HEK293 (cell line): ENCODE measurements at regions not wholly inside any gene's neighbourhood (a gene's known extent, or its start where the extent isn't known, plus 50 kb on each side); places are given as distances from the start of the nearest gene placed in this dataset.

Experiments used
- CTCF ChIA-PET: fragments of 350-600 bp; formaldehyde crosslinking; extraction: SDS; loops from one replicate; lab custom pipeline; 2021; ENCODE audit warnings: antibody characterized with exemption; lab: Yijun Ruan, JAX
- POLR2A ChIA-PET: fragments of 300-600 bp; formaldehyde crosslinking; extraction: SDS; loops from one replicate; lab custom pipeline; 2020; ENCODE audit warnings: antibody characterized with exemption, inconsistent platforms; lab: Yijun Ruan, JAX
- H3K27ac ChIP-seq: fragments of 200-500 bp; sonication (Bioruptor generic); 2 replicates; pipeline ENCODE4 v1.5.1; 2014; ENCODE audit warnings: low read depth, low read length, control low read depth, inconsistent platforms; ENCODE audit errors: extremely low read depth
- H3K36me3 ChIP-seq, 2 experiments: fragments of 200-500 bp in 1 of 2; sonication (Bioruptor generic) in 1 of 2; 1 replicate in 1 of 2; 2 replicates in 1 of 2; pipeline ENCODE4 v1.5.1; 2014 to 2017; ENCODE audit warnings: inconsistent platforms in 2 of 2, low read length in 2 of 2; ENCODE audit not compliant: control insufficient read depth in 2 of 2, insufficient read depth in 1 of 2
- H3K4me1 ChIP-seq: fragments of 200-500 bp; sonication (Bioruptor generic); 2 replicates; pipeline ENCODE4 v1.5.1; 2014; ENCODE audit warnings: mild to moderate bottlenecking, low read length, inconsistent platforms; ENCODE audit not compliant: control insufficient read depth, insufficient read depth
- H3K4me3 ChIP-seq: 2 replicates; pipeline ENCODE4 v1.5.1; 2011; ENCODE audit warnings: low read depth, mild to moderate bottlenecking, control low read depth, low read length, moderate library complexity
- H3K9me3 ChIP-seq: fragments of 200-500 bp; sonication (Bioruptor generic); 2 replicates; pipeline ENCODE4 v1.5.1; 2014; ENCODE audit warnings: low read depth, low read length, inconsistent platforms; ENCODE audit not compliant: control insufficient read depth, insufficient read depth
- BCL11B ChIP-seq: fragments of 450-650 bp; formaldehyde crosslinking; IDR thresholded peaks from 2 replicates; pipeline ENCODE4 v1.5.1; 2016; ENCODE audit warnings: low read depth, missing biosample characterization, missing genetic modification characterization
- GFI1B ChIP-seq: fragments of 450-650 bp; formaldehyde crosslinking; IDR thresholded peaks from 2 replicates; pipeline ENCODE4 v1.5.1; 2016; ENCODE audit warnings: missing biosample characterization, missing genetic modification characterization
- GLI2 ChIP-seq: fragments of 450-650 bp; formaldehyde crosslinking; IDR thresholded peaks from 2 replicates; pipeline ENCODE4; 2017; ENCODE audit warnings: missing biosample characterization, missing genetic modification characterization, low read depth, borderline replicate concordance
- RBAK ChIP-seq: fragments of 450-650 bp; formaldehyde crosslinking; IDR thresholded peaks from 2 replicates; pipeline ENCODE4 v1.5.1; 2016; ENCODE audit warnings: missing biosample characterization, missing genetic modification characterization
- SCRT1 ChIP-seq: fragments of 450-650 bp; formaldehyde crosslinking; IDR thresholded peaks from 2 replicates; pipeline ENCODE4 v1.5.1; 2016; ENCODE audit warnings: missing biosample characterization, missing genetic modification characterization, borderline replicate concordance
- SP3 ChIP-seq: fragments of 450-650 bp; formaldehyde crosslinking; IDR thresholded peaks from 2 replicates; pipeline ENCODE4 v1.5.1; 2016; ENCODE audit warnings: missing biosample characterization, missing genetic modification characterization
- TRIM28 ChIP-seq: IDR thresholded peaks from 2 replicates; pipeline ENCODE4 v1.6.1; 2011; ENCODE audit warnings: low read length, control low read depth, borderline replicate concordance
- ZFP69B ChIP-seq: fragments of 450-650 bp; formaldehyde crosslinking; IDR thresholded peaks from 2 replicates; pipeline ENCODE4 v1.5.1; 2016; ENCODE audit warnings: missing biosample characterization, missing genetic modification characterization
- ZNF121 ChIP-seq: fragments of 450-650 bp; formaldehyde crosslinking; IDR thresholded peaks from 2 replicates; pipeline ENCODE4 v1.5.1; 2016; ENCODE audit warnings: missing biosample characterization, missing genetic modification characterization
- ZNF146 ChIP-seq: fragments of 450-650 bp; formaldehyde crosslinking; IDR thresholded peaks from 2 replicates; pipeline ENCODE4 v1.5.1; 2016; ENCODE audit warnings: missing biosample characterization, missing genetic modification characterization
- ZNF248 ChIP-seq: fragments of 450-650 bp; formaldehyde crosslinking; IDR thresholded peaks from 2 replicates; pipeline ENCODE4 v1.5.1; 2017; ENCODE audit warnings: missing biosample characterization, missing genetic modification characterization
- ZNF350 ChIP-seq: fragments of 450-650 bp; formaldehyde crosslinking; IDR thresholded peaks from 2 replicates; pipeline ENCODE4 v1.5.0; 2017; ENCODE audit warnings: missing biosample characterization, mild to moderate bottlenecking, missing genetic modification characterization
- ZNF558 ChIP-seq: fragments of 450-650 bp; formaldehyde crosslinking; IDR thresholded peaks from 2 replicates; pipeline ENCODE4 v1.5.1; 2016; ENCODE audit warnings: missing biosample characterization, missing genetic modification characterization
- ZNF624 ChIP-seq: fragments of 450-650 bp; formaldehyde crosslinking; IDR thresholded peaks from 2 replicates; pipeline ENCODE4 v1.5.1; 2017; ENCODE audit warnings: missing biosample characterization, missing genetic modification characterization
- ZNF776 ChIP-seq: fragments of 450-650 bp; formaldehyde crosslinking; IDR thresholded peaks from 2 replicates; pipeline ENCODE4 v1.5.0; 2017; ENCODE audit warnings: missing biosample characterization, missing genetic modification characterization, borderline replicate concordance
- TF ChIP-seq, protein P1 (sequence below): fragments of 450-650 bp; formaldehyde crosslinking; IDR thresholded peaks from 2 replicates; pipeline ENCODE4 v1.5.0; 2017; ENCODE audit warnings: missing biosample characterization, missing genetic modification characterization, borderline replicate concordance
- TF ChIP-seq, protein P2 (sequence below): fragments of 450-650 bp; formaldehyde crosslinking; IDR thresholded peaks from 2 replicates; pipeline ENCODE4 v1.5.1; 2017; ENCODE audit warnings: missing biosample characterization, missing genetic modification characterization
- TF ChIP-seq, protein P3 (sequence below): fragments of 450-650 bp; formaldehyde crosslinking; conservative IDR thresholded peaks from 2 replicates; pipeline ENCODE4 v1.5.1; 2016; ENCODE audit warnings: low read depth, missing biosample characterization, missing genetic modification characterization
- TF ChIP-seq, protein P4 (sequence below): fragments of 450-650 bp; formaldehyde crosslinking; IDR thresholded peaks from 2 replicates; pipeline ENCODE4 v1.5.1; 2017; ENCODE audit warnings: missing biosample characterization, missing genetic modification characterization
- TF ChIP-seq, protein P5 (sequence below): sonication (generic); formaldehyde crosslinking; IDR thresholded peaks from 2 replicates; pipeline ENCODE4 v1.8.1; 2022; ENCODE audit warnings: mild to moderate bottlenecking, moderate library complexity, missing genetic modification reagents
- TF ChIP-seq, protein P6 (sequence below): fragments of 450-650 bp; formaldehyde crosslinking; IDR thresholded peaks from 2 replicates; pipeline ENCODE4 v1.5.1; 2017; ENCODE audit warnings: missing biosample characterization, missing genetic modification characterization
- TF ChIP-seq, protein P7 (sequence below): fragments of 450-650 bp; IDR thresholded peaks from 2 replicates; pipeline ENCODE4 v1.5.1; 2018; ENCODE audit warnings: missing biosample characterization, mild to moderate bottlenecking, missing genetic modification characterization
- TF ChIP-seq, protein P8 (sequence below): fragments of 450-650 bp; formaldehyde crosslinking; IDR thresholded peaks from 2 replicates; pipeline ENCODE4 v1.5.1; 2016; ENCODE audit warnings: missing biosample characterization, missing genetic modification characterization

DNA sequence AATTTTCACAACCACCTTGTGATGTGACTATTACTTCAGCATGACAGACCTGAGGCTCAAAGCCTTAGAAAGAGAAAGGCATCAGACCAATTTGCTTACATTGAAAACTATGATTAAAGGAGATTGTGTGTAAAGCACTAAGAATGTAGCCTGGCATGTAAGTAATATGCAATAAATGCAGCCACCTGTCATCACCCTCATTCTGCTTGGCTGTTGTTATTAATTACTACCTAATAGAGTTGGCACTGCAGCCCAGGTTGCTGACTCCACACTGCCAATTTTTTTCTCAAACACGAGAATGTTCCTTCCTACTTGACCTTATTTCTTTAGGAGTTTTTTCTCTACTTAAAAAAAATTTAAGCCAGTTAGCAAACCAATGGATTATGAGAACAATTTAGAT, 61.2 kb upstream of the NPVF start:
- TF ChIP-seq, protein P1, sequence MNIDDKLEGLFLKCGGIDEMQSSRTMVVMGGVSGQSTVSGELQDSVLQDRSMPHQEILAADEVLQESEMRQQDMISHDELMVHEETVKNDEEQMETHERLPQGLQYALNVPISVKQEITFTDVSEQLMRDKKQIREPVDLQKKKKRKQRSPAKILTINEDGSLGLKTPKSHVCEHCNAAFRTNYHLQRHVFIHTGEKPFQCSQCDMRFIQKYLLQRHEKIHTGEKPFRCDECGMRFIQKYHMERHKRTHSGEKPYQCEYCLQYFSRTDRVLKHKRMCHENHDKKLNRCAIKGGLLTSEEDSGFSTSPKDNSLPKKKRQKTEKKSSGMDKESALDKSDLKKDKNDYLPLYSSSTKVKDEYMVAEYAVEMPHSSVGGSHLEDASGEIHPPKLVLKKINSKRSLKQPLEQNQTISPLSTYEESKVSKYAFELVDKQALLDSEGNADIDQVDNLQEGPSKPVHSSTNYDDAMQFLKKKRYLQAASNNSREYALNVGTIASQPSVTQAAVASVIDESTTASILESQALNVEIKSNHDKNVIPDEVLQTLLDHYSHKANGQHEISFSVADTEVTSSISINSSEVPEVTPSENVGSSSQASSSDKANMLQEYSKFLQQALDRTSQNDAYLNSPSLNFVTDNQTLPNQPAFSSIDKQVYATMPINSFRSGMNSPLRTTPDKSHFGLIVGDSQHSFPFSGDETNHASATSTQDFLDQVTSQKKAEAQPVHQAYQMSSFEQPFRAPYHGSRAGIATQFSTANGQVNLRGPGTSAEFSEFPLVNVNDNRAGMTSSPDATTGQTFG (tag by site-specific recombination): no peak
- TF ChIP-seq SP3: no peak
- TF ChIP-seq, protein P2, sequence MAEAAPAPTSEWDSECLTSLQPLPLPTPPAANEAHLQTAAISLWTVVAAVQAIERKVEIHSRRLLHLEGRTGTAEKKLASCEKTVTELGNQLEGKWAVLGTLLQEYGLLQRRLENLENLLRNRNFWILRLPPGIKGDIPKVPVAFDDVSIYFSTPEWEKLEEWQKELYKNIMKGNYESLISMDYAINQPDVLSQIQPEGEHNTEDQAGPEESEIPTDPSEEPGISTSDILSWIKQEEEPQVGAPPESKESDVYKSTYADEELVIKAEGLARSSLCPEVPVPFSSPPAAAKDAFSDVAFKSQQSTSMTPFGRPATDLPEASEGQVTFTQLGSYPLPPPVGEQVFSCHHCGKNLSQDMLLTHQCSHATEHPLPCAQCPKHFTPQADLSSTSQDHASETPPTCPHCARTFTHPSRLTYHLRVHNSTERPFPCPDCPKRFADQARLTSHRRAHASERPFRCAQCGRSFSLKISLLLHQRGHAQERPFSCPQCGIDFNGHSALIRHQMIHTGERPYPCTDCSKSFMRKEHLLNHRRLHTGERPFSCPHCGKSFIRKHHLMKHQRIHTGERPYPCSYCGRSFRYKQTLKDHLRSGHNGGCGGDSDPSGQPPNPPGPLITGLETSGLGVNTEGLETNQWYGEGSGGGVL (tag by site-specific recombination): no peak
- TF ChIP-seq, protein P3, sequence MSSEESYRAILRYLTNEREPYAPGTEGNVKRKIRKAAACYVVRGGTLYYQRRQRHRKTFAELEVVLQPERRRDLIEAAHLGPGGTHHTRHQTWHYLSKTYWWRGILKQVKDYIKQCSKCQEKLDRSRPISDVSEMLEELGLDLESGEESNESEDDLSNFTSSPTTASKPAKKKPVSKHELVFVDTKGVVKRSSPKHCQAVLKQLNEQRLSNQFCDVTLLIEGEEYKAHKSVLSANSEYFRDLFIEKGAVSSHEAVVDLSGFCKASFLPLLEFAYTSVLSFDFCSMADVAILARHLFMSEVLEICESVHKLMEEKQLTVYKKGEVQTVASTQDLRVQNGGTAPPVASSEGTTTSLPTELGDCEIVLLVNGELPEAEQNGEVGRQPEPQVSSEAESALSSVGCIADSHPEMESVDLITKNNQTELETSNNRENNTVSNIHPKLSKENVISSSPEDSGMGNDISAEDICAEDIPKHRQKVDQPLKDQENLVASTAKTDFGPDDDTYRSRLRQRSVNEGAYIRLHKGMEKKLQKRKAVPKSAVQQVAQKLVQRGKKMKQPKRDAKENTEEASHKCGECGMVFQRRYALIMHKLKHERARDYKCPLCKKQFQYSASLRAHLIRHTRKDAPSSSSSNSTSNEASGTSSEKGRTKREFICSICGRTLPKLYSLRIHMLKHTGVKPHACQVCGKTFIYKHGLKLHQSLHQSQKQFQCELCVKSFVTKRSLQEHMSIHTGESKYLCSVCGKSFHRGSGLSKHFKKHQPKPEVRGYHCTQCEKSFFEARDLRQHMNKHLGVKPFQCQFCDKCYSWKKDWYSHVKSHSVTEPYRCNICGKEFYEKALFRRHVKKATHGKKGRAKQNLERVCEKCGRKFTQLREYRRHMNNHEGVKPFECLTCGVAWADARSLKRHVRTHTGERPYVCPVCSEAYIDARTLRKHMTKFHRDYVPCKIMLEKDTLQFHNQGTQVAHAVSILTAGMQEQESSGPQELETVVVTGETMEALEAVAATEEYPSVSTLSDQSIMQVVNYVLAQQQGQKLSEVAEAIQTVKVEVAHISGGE (tag by site-specific recombination): no peak
- no peak for TF ChIP-seq ZNF776 (tag by site-specific recombination)
- TF ChIP-seq SCRT1 (tag by site-specific recombination): no peak
- TF ChIP-seq RBAK (tag by site-specific recombination): no peak
- no peak for TF ChIP-seq ZNF248 (tag by site-specific recombination)
- TF ChIP-seq GFI1B (tag by site-specific recombination): no peak
- TF ChIP-seq ZFP69B (tag by site-specific recombination): no peak
- TF ChIP-seq ZNF121 (tag by site-specific recombination): no peak
- TF ChIP-seq TRIM28: no peak
- TF ChIP-seq BCL11B: no peak
- no peak for TF ChIP-seq ZNF146 (tag by site-specific recombination)
- TF ChIP-seq ZNF558: no peak
- no peak for TF ChIP-seq GLI2 (tag by site-specific recombination)
- TF ChIP-seq, protein P4, sequence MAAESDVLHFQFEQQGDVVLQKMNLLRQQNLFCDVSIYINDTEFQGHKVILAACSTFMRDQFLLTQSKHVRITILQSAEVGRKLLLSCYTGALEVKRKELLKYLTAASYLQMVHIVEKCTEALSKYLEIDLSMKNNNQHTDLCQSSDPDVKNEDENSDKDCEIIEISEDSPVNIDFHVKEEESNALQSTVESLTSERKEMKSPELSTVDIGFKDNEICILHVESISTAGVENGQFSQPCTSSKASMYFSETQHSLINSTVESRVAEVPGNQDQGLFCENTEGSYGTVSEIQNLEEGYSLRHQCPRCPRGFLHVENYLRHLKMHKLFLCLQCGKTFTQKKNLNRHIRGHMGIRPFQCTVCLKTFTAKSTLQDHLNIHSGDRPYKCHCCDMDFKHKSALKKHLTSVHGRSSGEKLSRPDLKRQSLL (tag by site-specific recombination): no peak
- H3K9me3 ChIP-seq: no peaks in the 10 kb centered on the region
- CTCF ChIA-PET: interaction anchor here (1.0 kb wide), 1 partner anchor 72 kb away, joined by 7 read pairs; no protein-coding TSS in a partner anchor
- no peaks in the 10 kb centered on the region for H3K4me1 ChIP-seq
- H3K27ac ChIP-seq: no peak overlapping the region
- POLR2A ChIA-PET: no interaction called here
- no peak overlapping the region for H3K4me3 ChIP-seq
- no peaks in the 10 kb centered on the region for H3K36me3 ChIP-seq

DNA sequence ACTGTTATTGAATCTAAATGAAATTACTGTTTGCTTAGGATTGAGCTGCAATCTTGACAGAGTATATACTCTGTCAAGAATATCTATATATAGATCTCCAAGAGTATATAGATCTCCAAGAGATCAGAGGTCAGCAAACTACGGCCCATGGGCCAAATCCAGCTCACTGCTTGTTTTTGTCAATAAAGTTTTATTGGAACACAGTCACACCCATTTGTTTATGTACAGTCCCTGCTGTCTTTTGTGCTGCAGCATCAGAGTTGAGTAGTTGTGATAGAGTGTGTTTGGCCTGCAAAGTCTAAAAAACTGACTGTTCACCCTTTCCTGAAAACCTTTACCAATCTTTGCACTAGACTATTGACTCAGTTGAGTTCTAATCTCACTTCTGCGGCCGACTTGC, 66.3 kb upstream of the NPVF start:
- H3K27ac ChIP-seq: no peak overlapping the region
- no peak overlapping the region for H3K4me3 ChIP-seq
- no peaks in the 10 kb centered on the region for H3K36me3 ChIP-seq
- no peaks in the 10 kb centered on the region for H3K4me1 ChIP-seq
- no peaks in the 10 kb centered on the region for H3K9me3 ChIP-seq
- CTCF ChIA-PET: no interaction called here
- POLR2A ChIA-PET: no interaction called here
- no peak for TF ChIP-seq ZNF350 (tag by site-specific recombination)
- TF ChIP-seq, protein P5, sequence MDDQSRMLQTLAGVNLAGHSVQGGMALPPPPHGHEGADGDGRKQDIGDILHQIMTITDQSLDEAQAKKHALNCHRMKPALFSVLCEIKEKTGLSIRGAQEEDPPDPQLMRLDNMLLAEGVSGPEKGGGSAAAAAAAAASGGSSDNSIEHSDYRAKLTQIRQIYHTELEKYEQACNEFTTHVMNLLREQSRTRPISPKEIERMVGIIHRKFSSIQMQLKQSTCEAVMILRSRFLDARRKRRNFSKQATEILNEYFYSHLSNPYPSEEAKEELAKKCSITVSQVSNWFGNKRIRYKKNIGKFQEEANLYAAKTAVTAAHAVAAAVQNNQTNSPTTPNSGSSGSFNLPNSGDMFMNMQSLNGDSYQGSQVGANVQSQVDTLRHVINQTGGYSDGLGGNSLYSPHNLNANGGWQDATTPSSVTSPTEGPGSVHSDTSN (CRISPR knock-in tag): no peak
- TF ChIP-seq, protein P6, sequence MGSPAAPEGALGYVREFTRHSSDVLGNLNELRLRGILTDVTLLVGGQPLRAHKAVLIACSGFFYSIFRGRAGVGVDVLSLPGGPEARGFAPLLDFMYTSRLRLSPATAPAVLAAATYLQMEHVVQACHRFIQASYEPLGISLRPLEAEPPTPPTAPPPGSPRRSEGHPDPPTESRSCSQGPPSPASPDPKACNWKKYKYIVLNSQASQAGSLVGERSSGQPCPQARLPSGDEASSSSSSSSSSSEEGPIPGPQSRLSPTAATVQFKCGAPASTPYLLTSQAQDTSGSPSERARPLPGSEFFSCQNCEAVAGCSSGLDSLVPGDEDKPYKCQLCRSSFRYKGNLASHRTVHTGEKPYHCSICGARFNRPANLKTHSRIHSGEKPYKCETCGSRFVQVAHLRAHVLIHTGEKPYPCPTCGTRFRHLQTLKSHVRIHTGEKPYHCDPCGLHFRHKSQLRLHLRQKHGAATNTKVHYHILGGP: no peak
- TF ChIP-seq, protein P7, sequence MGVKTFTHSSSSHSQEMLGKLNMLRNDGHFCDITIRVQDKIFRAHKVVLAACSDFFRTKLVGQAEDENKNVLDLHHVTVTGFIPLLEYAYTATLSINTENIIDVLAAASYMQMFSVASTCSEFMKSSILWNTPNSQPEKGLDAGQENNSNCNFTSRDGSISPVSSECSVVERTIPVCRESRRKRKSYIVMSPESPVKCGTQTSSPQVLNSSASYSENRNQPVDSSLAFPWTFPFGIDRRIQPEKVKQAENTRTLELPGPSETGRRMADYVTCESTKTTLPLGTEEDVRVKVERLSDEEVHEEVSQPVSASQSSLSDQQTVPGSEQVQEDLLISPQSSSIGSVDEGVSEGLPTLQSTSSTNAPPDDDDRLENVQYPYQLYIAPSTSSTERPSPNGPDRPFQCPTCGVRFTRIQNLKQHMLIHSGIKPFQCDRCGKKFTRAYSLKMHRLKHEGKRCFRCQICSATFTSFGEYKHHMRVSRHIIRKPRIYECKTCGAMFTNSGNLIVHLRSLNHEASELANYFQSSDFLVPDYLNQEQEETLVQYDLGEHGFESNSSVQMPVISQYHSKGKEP: no peak
- TF ChIP-seq, protein P8, sequence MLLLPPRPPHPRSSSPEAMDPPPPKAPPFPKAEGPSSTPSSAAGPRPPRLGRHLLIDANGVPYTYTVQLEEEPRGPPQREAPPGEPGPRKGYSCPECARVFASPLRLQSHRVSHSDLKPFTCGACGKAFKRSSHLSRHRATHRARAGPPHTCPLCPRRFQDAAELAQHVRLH (tag by site-specific recombination): no peak
- TF ChIP-seq ZNF624 (tag by site-specific recombination): no peak
